ENCODE measurements at regions not wholly inside any gene's neighbourhood (a gene's known extent, or its start where the extent isn't known, plus 50 kb on each side); places are given as distances from the start of the nearest gene placed in this dataset.
A peak's percentile ranks its signal among the peaks of the same experiment; 100 is the strongest.

DNA sequence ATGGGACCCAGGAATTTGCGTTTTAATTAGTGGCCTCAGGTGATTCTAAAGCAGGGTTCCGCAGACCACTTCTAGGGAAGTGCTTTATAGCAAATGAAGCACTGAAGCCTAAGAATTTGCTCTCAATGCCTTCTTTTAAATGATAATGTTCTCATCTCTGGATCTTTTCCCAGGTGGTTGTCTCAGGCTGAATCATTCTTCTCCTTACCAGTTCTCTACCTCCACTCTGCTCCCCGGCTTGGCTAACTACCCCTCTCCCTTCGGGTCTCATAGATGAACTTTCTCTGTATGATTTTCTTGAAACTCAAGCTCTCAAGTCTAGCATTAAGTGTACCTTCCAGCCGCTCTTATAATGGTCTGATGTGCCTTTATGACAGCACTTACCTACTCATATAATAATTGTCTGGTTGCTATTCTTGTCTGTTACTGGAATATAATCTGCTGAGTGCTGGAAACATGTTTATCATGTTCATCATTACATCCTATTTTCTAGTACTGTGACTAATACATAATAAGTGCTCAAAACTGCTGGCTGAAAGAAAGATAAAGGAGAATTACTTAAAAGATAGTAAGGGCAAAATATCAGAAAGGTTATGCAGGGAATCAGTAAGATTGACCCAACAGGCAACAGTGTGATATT lies 195.9 kb upstream of the SESN3 start:
- no peak overlapping the region for H2AFZ ChIP-seq (ENCODE audit: low read length)
- H3K9me3 ChIP-seq (ENCODE audit: low read length) = no peaks in the 10 kb centered on the region
- no peak for ATAC-seq
- no peaks in the 10 kb centered on the region for H3K9me2 ChIP-seq (replicated peaks; ENCODE audit: low read length)
- H3K4me3 ChIP-seq (ENCODE audit: low read length) = no peak overlapping the region
- no peaks in the 10 kb centered on the region for H3K36me3 ChIP-seq (ENCODE audit: low read depth, low read length)
- TF ChIP-seq, protein P1, sequence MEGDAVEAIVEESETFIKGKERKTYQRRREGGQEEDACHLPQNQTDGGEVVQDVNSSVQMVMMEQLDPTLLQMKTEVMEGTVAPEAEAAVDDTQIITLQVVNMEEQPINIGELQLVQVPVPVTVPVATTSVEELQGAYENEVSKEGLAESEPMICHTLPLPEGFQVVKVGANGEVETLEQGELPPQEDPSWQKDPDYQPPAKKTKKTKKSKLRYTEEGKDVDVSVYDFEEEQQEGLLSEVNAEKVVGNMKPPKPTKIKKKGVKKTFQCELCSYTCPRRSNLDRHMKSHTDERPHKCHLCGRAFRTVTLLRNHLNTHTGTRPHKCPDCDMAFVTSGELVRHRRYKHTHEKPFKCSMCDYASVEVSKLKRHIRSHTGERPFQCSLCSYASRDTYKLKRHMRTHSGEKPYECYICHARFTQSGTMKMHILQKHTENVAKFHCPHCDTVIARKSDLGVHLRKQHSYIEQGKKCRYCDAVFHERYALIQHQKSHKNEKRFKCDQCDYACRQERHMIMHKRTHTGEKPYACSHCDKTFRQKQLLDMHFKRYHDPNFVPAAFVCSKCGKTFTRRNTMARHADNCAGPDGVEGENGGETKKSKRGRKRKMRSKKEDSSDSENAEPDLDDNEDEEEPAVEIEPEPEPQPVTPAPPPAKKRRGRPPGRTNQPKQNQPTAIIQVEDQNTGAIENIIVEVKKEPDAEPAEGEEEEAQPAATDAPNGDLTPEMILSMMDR (conservative IDR thresholded peaks at IDR 0.05; ENCODE audit: low read depth, low read length) = no peak
- TF ChIP-seq EZH2 (IDR thresholded peaks at IDR 0.05; ENCODE audit: low read length, unreplicated experiment) (no peak), EZH2phosphoT487 (IDR thresholded peaks at IDR 0.05; ENCODE audit: borderline replicate concordance, low read length) (no peak)
- no TSS peak for BruUV-seq (replicated peaks)
- H4K20me1 ChIP-seq (ENCODE audit: low read length) = no peaks in the 10 kb centered on the region
- no peaks in the 10 kb centered on the region for H3K79me2 ChIP-seq (ENCODE audit: low read length)
- no peak overlapping the region for H3K27ac ChIP-seq (ENCODE audit: low read length)
- H3K4me2 ChIP-seq (ENCODE audit: low read length) = no peak overlapping the region
- POLR2A ChIA-PET (ENCODE audit: unreplicated experiment) = no interaction called here
- CTCF ChIA-PET = no interaction called here
- H3K4me1 ChIP-seq (ENCODE audit: insufficient read depth, low read length) = no peaks in the 10 kb centered on the region
- no peaks in the 10 kb centered on the region for H3F3A ChIP-seq (ENCODE audit: low read length, unreplicated experiment)
- no peak overlapping the region for H3K9ac ChIP-seq (ENCODE audit: low read length)
- DNase-seq = no peak
- intact Hi-C loops (cut with micrococcal nuclease) = no loop called here
- H3K27me3 ChIP-seq (ENCODE audit: low read length) = peaks cover 48% of the 10 kb centered on the region

DNA sequence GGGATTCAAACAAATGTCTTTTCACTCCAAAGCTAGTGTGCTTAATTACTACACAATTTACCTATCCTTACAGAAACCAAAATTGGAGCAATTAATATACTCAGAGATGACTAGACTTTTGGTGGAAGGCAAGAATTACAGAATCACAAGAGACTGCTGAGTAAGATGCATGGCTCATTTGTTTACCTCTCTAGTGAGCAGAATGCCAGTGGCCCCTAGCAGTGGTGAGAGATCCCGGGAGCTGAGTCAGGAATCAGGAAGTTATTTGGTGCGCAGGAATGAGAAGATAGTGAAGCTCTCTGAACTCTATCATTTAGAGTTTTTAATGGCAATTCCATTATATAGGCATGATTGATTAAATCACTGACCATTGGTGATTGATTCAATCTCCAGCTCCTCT lies 188.9 kb upstream of the SESN3 start:
- H3K36me3 ChIP-seq (ENCODE audit: low read depth, low read length) = no peaks in the 10 kb centered on the region
- H3K27me3 ChIP-seq (ENCODE audit: low read length) = peaks cover 1% of the 10 kb centered on the region; the same call in 1 of the 2 replicates
- H3K9me3 ChIP-seq (ENCODE audit: low read length) = no peaks in the 10 kb centered on the region
- ChIA-PET POLR2A (ENCODE audit: unreplicated experiment) (no interaction called here), CTCF (no interaction called here)
- no peak for ATAC-seq
- intact Hi-C loops (cut with micrococcal nuclease) = no loop called here
- no peaks in the 10 kb centered on the region for H3F3A ChIP-seq (ENCODE audit: low read length, unreplicated experiment)
- no TSS peak for BruUV-seq (replicated peaks)
- no peaks in the 10 kb centered on the region for H3K79me2 ChIP-seq (ENCODE audit: low read length)
- no peaks in the 10 kb centered on the region for H3K9me2 ChIP-seq (replicated peaks; ENCODE audit: low read length)
- TF ChIP-seq, protein P1 (conservative IDR thresholded peaks at IDR 0.05; ENCODE audit: low read depth, low read length) = no peak
- no peak for TF ChIP-seq EZH2 (IDR thresholded peaks at IDR 0.05; ENCODE audit: low read length, unreplicated experiment)
- no peak for TF ChIP-seq EZH2phosphoT487 (IDR thresholded peaks at IDR 0.05; ENCODE audit: borderline replicate concordance, low read length)
- no peak overlapping the region for H3K4me3 ChIP-seq (ENCODE audit: low read length)
- H3K4me1 ChIP-seq (ENCODE audit: insufficient read depth, low read length) = no peaks in the 10 kb centered on the region
- no peak overlapping the region for H3K9ac ChIP-seq (ENCODE audit: low read length)
- no peaks in the 10 kb centered on the region for H4K20me1 ChIP-seq (ENCODE audit: low read length)
- DNase-seq = peak; percentile 33
- no peak overlapping the region for H3K27ac ChIP-seq (ENCODE audit: low read length)
- no peak overlapping the region for H2AFZ ChIP-seq (ENCODE audit: low read length)
- no peak overlapping the region for H3K4me2 ChIP-seq (ENCODE audit: low read length)

DNA sequence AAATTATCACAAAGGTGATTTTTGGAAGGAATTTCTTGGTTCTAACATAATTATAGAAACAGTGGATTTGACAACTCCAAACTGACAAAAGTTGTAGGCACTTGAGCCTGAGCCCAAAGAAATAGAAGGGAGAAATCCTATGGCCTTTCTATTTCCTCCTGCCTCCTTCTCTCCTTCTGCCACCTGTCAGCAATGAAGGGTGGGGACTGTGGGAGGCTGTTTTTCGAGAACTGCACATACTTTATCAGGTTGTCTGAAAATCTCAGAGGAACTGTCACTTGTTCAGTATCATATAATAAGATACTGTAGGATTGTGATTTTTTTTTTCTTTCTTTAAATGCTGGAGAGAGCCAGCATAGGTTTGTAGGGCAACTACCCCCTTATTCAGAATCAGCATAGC lies 187.9 kb upstream of the SESN3 start:
- Histone ChIP-seq H3F3A (ENCODE audit: low read length, unreplicated experiment) (no peaks in the 10 kb centered on the region), H3K4me1 (ENCODE audit: insufficient read depth, low read length) (no peaks in the 10 kb centered on the region), H2AFZ (ENCODE audit: low read length) (no peak overlapping the region), H3K79me2 (ENCODE audit: low read length) (no peaks in the 10 kb centered on the region), H3K4me2 (ENCODE audit: low read length) (no peak overlapping the region), H3K9ac (ENCODE audit: low read length) (no peak overlapping the region), H3K36me3 (ENCODE audit: low read depth, low read length) (no peaks in the 10 kb centered on the region), H3K27ac (ENCODE audit: low read length) (no peak overlapping the region), H3K9me2 (replicated peaks; ENCODE audit: low read length) (no peaks in the 10 kb centered on the region), H3K9me3 (ENCODE audit: low read length) (no peaks in the 10 kb centered on the region), H3K4me3 (ENCODE audit: low read length) (no peak overlapping the region), H4K20me1 (ENCODE audit: low read length) (no peaks in the 10 kb centered on the region), H3K27me3 (ENCODE audit: low read length) (no peaks in the 10 kb centered on the region)
- no peak for DNase-seq
- ChIA-PET CTCF (no interaction called here), POLR2A (ENCODE audit: unreplicated experiment) (no interaction called here)
- ATAC-seq = no peak
- intact Hi-C loops (cut with micrococcal nuclease) = no loop called here
- no TSS peak for BruUV-seq (replicated peaks)
- no peak for TF ChIP-seq EZH2phosphoT487 (IDR thresholded peaks at IDR 0.05; ENCODE audit: borderline replicate concordance, low read length)
- TF ChIP-seq EZH2 (IDR thresholded peaks at IDR 0.05; ENCODE audit: low read length, unreplicated experiment) = no peak
- TF ChIP-seq, protein P1 (conservative IDR thresholded peaks at IDR 0.05; ENCODE audit: low read depth, low read length) = no peak
